Activated CD4-positive, alpha-beta T cell treated with anti-CD3 and anti-CD28 coated beads for 36 hours (primary cell): ENCODE measurements at regions not wholly inside any gene's neighbourhood (a gene's known extent, or its start where the extent isn't known, plus 50 kb on each side); places are given as distances from the start of the nearest gene placed in this dataset.
"Not testable (repeated sequence)": the region's sequence is repeated elsewhere in the genome, so short reads cannot be mapped to it uniquely, and the experiment has no call there.

Source experiments
- ATAC-seq: fragments of 200-7000 bp; cut with Tn5 transposase; one replicate; pipeline ENCODE4 v1.10.0; 2021; ENCODE audit warnings: mild to moderate bottlenecking, moderate library complexity
- CTCF ChIA-PET: fragments of 350-600 bp; sonication (Branson Sonifier 250); formaldehyde crosslinking; loops from one replicate; lab custom pipeline; 2021; ENCODE audit warnings: antibody characterized with exemption; lab: Charles Lee
- POLR2A ChIA-PET: fragments of 350-600 bp; sonication (Branson Sonifier 250); formaldehyde crosslinking; loops from one replicate; lab custom pipeline; 2021; ENCODE audit warnings: antibody characterized with exemption, inconsistent platforms; lab: Charles Lee
- DNase-seq: peaks from one replicate; pipeline ENCODE4 v3.0.0-alpha.2; 2020
- H3K27ac Mint-ChIP-seq: one replicate; pipeline ENCODE4 v1.8.0; 2021; ENCODE audit warnings: mixed read lengths
- H3K27me3 Mint-ChIP-seq: one replicate; pipeline ENCODE4 v1.8.0; 2021; ENCODE audit warnings: mixed read lengths
- H3K36me3 Mint-ChIP-seq: one replicate; pipeline ENCODE4 v1.8.0; 2021; ENCODE audit warnings: low read depth, mixed read lengths
- H3K4me1 Mint-ChIP-seq: one replicate; pipeline ENCODE4 v1.8.0; 2021; ENCODE audit warnings: mixed read lengths
- H3K4me3 Mint-ChIP-seq: one replicate; pipeline ENCODE4 v1.8.0; 2021; ENCODE audit warnings: mild to moderate bottlenecking, moderate library complexity, mixed read lengths
- H3K9me3 Mint-ChIP-seq: one replicate; pipeline ENCODE4 v1.8.0; 2021; ENCODE audit warnings: low read depth, mixed read lengths
- intact Hi-C, 2 experiments: fragments of 100-400 bp; cut with DNase I in 1 of 2; cut with micrococcal nuclease in 1 of 2; formaldehyde crosslinking; loops; one replicate each; pipeline versions ENCODE4 v1.14.2 to v1.15.1; 2022 to 2024; cut with DNase I, micrococcal nuclease

GRCh38 chr6:167410462-167410861 is 85.6 kb downstream of the TTLL2 start:
- intact Hi-C loops = no loop called here
- no peaks in the 10 kb centered on the region for H3K4me1 Mint-ChIP-seq
- ATAC-seq (no peak), DNase-seq (no peak)
- H3K27me3 Mint-ChIP-seq = peaks cover 6% of the 10 kb centered on the region
- no peaks in the 10 kb centered on the region for H3K9me3 Mint-ChIP-seq
- POLR2A ChIA-PET = no interaction called here
- H3K36me3 Mint-ChIP-seq = no peaks in the 10 kb centered on the region
- no peak overlapping the region for H3K4me3 Mint-ChIP-seq
- CTCF ChIA-PET = no interaction called here
- H3K27ac Mint-ChIP-seq = no peak overlapping the region

DNA sequence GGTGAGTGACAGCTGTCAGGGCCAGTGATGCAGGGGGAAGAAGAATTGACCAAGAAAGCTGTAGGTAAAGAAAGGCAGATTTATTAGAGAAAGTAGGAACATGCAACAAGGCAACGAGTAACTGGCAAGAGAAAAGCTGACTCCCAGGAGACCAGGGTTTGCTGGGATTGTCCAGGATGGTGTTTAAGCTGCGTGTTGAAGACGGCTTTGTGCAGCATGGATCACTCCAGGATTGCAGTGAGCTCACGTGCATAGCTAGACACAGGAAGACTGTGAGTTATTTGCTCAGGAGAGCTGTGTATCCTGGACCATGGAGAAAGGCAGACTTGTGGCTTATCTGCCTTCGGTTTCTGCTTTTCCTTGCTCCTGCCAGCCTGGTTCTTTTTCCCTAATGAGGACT is 87.6 kb downstream of the TTLL2 start:
- peaks cover 9% of the 10 kb centered on the region for H3K27me3 Mint-ChIP-seq
- intact Hi-C loops = no loop called here
- CTCF ChIA-PET = interaction anchor here (0.7 kb wide), 1 partner anchor 1113 kb away, joined by 3 read pairs; no protein-coding TSS in a partner anchor
- DNase-seq (no peak), ATAC-seq (no peak)
- H3K9me3 Mint-ChIP-seq = no peaks in the 10 kb centered on the region
- no peaks in the 10 kb centered on the region for H3K36me3 Mint-ChIP-seq
- no peak overlapping the region for H3K4me3 Mint-ChIP-seq
- H3K27ac Mint-ChIP-seq = no peak overlapping the region
- no peaks in the 10 kb centered on the region for H3K4me1 Mint-ChIP-seq
- POLR2A ChIA-PET = no interaction called here

GRCh38 chr6:167415441-167415961 is 90.6 kb downstream of the TTLL2 start:
- no peak for ATAC-seq
- intact Hi-C loops = no loop called here
- CTCF ChIA-PET = no interaction called here
- Mint-ChIP-seq H3K4me3 (no peak overlapping the region), H3K4me1 (no peaks in the 10 kb centered on the region), H3K27me3 (peaks cover 12% of the 10 kb centered on the region), H3K9me3 (no peaks in the 10 kb centered on the region), H3K36me3 (no peaks in the 10 kb centered on the region), H3K27ac (no peak overlapping the region)
- POLR2A ChIA-PET = no interaction called here
- no peak for DNase-seq

DNA sequence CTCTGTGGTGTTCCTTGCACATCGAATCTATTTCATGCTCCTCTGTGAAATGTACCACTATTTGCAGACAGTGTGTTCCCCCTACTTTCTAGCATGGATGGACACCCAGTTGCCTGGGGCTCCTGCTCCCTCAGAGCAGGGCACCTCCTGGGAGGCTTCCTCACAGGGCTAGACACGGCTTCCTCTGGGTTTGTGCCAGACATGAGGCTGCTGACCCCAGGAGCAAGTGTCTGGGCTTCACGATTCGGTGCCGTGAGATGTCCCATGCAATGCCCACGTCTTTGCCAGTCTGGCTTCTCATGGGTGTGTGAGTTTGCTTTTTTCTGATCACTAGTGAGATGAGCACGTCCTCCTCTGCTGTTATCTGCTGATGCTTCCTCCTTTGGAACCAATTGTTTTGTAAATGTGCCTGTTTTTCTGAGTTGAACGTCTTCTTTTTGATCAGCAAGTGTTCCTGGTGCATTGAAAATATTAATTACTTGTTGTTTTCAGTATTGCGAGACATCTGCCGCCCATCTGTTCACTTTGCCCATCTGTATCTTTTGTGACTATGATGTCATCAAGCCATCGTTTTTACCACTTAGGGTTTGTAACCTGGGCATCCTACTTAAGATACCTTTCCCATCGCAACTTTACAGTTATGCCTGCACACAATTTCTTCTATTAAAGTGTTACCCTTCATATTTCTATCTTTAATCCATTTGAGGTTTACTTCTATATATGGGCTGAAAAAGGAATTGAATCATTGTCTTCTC is 92.0 kb downstream of the TTLL2 start:
- no peaks in the 10 kb centered on the region for H3K4me1 Mint-ChIP-seq
- DNase-seq (no peak), ATAC-seq (no peak)
- no peaks in the 10 kb centered on the region for H3K9me3 Mint-ChIP-seq
- no peak overlapping the region for H3K27ac Mint-ChIP-seq
- ChIA-PET POLR2A (no interaction called here), CTCF (no interaction called here)
- H3K27me3 Mint-ChIP-seq = peaks cover 12% of the 10 kb centered on the region
- no peaks in the 10 kb centered on the region for H3K36me3 Mint-ChIP-seq
- intact Hi-C loops = no loop called here
- no peak overlapping the region for H3K4me3 Mint-ChIP-seq

GRCh38 chr6:167420177-167420576 is 95.3 kb downstream of the TTLL2 start:
- no peaks in the 10 kb centered on the region for H3K4me1 Mint-ChIP-seq
- no peak overlapping the region for H3K4me3 Mint-ChIP-seq
- intact Hi-C loops = no loop called here
- CTCF ChIA-PET = no interaction called here
- H3K36me3 Mint-ChIP-seq = no peaks in the 10 kb centered on the region
- POLR2A ChIA-PET = no interaction called here
- peaks cover 9% of the 10 kb centered on the region for H3K27me3 Mint-ChIP-seq
- no peak for DNase-seq
- ATAC-seq = no peak
- H3K9me3 Mint-ChIP-seq = no peaks in the 10 kb centered on the region
- no peak overlapping the region for H3K27ac Mint-ChIP-seq

DNA sequence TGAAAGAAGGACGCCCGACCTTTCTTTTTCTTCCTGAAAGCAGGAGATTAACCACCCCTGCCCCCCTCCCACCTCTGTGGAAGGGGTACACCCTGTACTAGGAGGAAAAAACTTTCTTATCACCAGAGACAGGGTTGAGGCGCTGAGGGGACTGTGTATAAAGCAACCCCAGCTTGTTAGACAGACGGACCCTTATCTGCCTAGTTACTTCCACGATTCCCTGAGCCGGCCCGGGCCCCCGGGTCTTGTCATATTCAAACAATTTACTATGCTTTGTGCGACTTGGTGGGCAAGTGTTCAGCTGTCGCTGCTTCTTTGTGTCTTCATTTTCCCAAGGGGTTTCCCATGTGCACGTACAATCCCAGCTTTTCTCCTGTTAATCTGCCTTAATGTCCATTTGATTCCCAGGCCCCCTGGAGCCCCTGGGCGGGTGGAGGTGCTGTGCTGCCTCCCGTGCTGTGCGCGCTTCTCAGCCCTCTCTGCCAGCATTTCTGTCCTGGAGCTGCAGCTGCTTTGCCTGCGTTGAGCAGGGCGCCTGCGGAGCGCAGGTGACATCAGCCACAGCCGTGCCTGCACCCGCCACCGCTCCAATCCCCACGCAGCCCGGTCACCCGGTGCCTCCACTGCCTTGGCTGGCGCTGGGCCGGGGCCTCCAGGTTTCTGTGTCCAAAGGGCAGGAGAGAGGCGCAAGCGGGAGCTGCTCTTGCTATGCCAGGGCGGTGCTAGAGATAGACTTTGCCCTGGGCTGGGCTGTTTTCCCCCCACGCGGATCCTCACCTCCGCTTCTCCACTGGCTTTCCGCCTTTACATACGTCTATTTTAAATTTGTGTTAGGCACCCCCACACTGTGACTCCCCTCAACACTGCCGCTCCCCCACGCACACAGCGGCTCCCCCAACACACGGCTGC is 96.2 kb downstream of the TTLL2 start:
- Mint-ChIP-seq H3K4me3 (no peak overlapping the region), H3K27me3 (peaks cover 9% of the 10 kb centered on the region), H3K4me1 (no peaks in the 10 kb centered on the region), H3K9me3 (no peaks in the 10 kb centered on the region), H3K27ac (no peak overlapping the region), H3K36me3 (no peaks in the 10 kb centered on the region)
- intact Hi-C loops = no loop called here
- CTCF ChIA-PET = interaction anchor here (0.6 kb wide), 1 partner anchor 630 kb away, joined by 3 read pairs; no protein-coding TSS in a partner anchor
- ATAC-seq (no peak), DNase-seq (no peak)
- POLR2A ChIA-PET = no interaction called here

GRCh38 chr6:167421944-167422343 is 97.1 kb downstream of the TTLL2 start:
- intact Hi-C loops, H3K9me3 Mint-ChIP-seq, POLR2A ChIA-PET, DNase-seq, H3K27me3 Mint-ChIP-seq, H3K27ac Mint-ChIP-seq, H3K4me1 Mint-ChIP-seq, H3K36me3 Mint-ChIP-seq, ATAC-seq, CTCF ChIA-PET, H3K4me3 Mint-ChIP-seq: not testable (repeated sequence)

- H3K9me3 Mint-ChIP-seq = no peaks in the 10 kb centered on the region
- no peak overlapping the region for H3K27ac Mint-ChIP-seq
- no peak for DNase-seq
- H3K4me3 Mint-ChIP-seq = no peak overlapping the region
- H3K4me1 Mint-ChIP-seq = no peaks in the 10 kb centered on the region
- H3K27me3 Mint-ChIP-seq = peaks cover 7% of the 10 kb centered on the region
- ATAC-seq = no peak
- ChIA-PET POLR2A (no interaction called here), CTCF (no interaction called here)
- no peaks in the 10 kb centered on the region for H3K36me3 Mint-ChIP-seq
- intact Hi-C loops = no loop called here
Measured at GRCh38 chr6:167422934-167423333, 98.0 kb downstream of the TTLL2 start.

GRCh38 chr6:167424060-167424673 is 99.3 kb downstream of the TTLL2 start:
- POLR2A ChIA-PET = no interaction called here
- no peak for DNase-seq

DNA sequence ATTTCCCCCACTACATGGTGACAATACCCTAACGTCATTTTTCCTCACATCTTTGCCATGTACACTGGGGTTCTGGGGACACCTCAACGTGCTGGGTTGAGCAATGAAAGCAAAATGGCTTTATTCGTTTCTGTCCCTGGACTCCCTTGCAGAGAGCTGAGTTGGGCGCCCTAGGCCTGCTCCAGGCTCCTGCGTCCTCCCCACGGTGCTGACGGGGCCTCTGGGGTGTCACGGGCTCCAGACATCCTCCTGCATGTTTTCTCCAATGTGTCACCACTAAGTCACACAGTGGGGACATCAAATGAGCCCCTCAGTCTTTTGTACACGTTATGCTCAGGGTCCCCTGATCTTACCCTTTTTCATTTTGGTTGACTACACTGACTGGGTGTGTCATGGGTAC is 99.8 kb downstream of the TTLL2 start:
- intact Hi-C loops = no loop called here
- ATAC-seq (no peak), DNase-seq (no peak)
- Mint-ChIP-seq H3K9me3 (no peaks in the 10 kb centered on the region), H3K27me3 (peaks cover 19% of the 10 kb centered on the region), H3K27ac (no peak overlapping the region), H3K4me1 (no peaks in the 10 kb centered on the region), H3K36me3 (no peaks in the 10 kb centered on the region), H3K4me3 (no peak overlapping the region)
- ChIA-PET POLR2A (no interaction called here), CTCF (no interaction called here)

More at GRCh38 chr6:167424060-167424673, 99.3 kb downstream of the TTLL2 start:
- CTCF ChIA-PET = no interaction called here
- no peak overlapping the region for H3K4me3 Mint-ChIP-seq
- intact Hi-C loops = no loop called here
- H3K4me1 Mint-ChIP-seq = no peaks in the 10 kb centered on the region
- no peak overlapping the region for H3K27ac Mint-ChIP-seq
- ATAC-seq = no peak
- H3K36me3 Mint-ChIP-seq = no peaks in the 10 kb centered on the region
- H3K9me3 Mint-ChIP-seq = no peaks in the 10 kb centered on the region
- H3K27me3 Mint-ChIP-seq = peaks cover 18% of the 10 kb centered on the region

DNA sequence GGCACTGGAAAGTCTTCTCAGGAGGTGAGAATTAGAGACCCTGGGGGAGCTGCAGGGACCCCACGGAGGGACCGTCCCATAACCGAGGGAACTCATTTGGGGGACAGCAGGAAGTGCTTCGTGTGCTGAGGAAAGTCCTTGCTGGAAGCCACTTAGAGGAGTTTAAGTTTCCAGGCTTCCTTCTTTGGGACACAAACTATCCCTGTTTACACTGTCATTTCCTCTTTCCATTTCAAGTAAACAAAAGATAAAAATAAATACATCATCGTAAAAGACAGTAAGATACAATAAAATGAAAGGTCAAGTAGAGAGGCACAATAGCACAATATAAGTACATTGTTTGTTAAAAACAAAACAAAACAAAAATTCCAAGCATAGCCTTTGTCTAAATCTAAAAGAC is 101.2 kb downstream of the TTLL2 start:
- no peak for ATAC-seq
- intact Hi-C loops = no loop called here

More for the DNA sequence above, 101.2 kb downstream of the TTLL2 start:
- H3K4me3 Mint-ChIP-seq = no peak overlapping the region
- no peaks in the 10 kb centered on the region for H3K36me3 Mint-ChIP-seq
- no peaks in the 10 kb centered on the region for H3K9me3 Mint-ChIP-seq
- no peak overlapping the region for H3K27ac Mint-ChIP-seq
- H3K4me1 Mint-ChIP-seq = no peaks in the 10 kb centered on the region
- peaks cover 26% of the 10 kb centered on the region for H3K27me3 Mint-ChIP-seq
- POLR2A ChIA-PET = interaction anchor here (0.6 kb wide), 1 partner anchor 65 kb away, joined by 3 read pairs; no protein-coding TSS in a partner anchor
- CTCF ChIA-PET = no interaction called here
- no peak for DNase-seq
